ENCODE measurements at regions not wholly inside any gene's neighbourhood (a gene's known extent, or its start where the extent isn't known, plus 50 kb on each side); places are given as distances from the start of the nearest gene placed in this dataset.

DNA sequence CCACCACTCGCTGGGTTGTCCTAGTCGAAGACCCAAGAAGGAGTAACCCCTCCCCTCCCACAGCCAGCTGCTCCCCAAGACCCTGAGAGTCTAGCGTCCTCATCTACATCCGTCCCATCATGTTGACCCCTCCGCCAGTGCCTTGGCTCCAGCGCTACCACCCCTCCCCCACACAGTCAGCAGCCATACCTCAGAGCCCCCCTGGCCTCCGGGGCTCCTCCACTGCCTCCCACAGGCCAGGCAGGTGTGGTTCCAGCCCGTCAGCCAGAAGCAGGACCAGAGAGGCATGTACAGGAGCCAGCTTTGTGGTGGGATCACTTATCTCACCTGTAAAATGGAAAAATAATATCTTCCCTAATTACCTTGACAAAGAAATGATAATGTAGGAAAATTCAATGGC, 51.5 kb upstream of the PHF21B start:
- H4K8ac ChIP-seq (ENCODE audit: low read length), result no peak overlapping the region
- no peak for DNase-seq
- H2AK5ac ChIP-seq (ENCODE audit: low read length, severe bottlenecking), result no peak overlapping the region
- no peak overlapping the region for H3K4ac ChIP-seq (ENCODE audit: low read depth in 1 of 2, low read length in 2 of 2)
- no peak overlapping the region for H2AFZ ChIP-seq (ENCODE audit: low read depth, low read length)
- H3K27me3 ChIP-seq (ENCODE audit: control insufficient read depth in 1 of 2, insufficient read depth in 1 of 2, low read length in 2 of 2), result peaks cover 0 to 35% of the 10 kb centered on the region in 2 experiments
- WGBS, result 71% methylated on average over 8 of the region's 8 CpGs
- no peaks in the 10 kb centered on the region for H3K9me3 ChIP-seq (ENCODE audit: control insufficient read depth, low read length)
- no peak overlapping the region for H3K27ac ChIP-seq (ENCODE audit: low read length, poor library complexity, severe bottlenecking)
- no peaks in the 10 kb centered on the region for H3K79me1 ChIP-seq (replicated peaks; ENCODE audit: low read length, poor library complexity, severe bottlenecking)
- no peak overlapping the region for H3K23ac ChIP-seq (ENCODE audit: low read length in 2 of 2)
- no peak overlapping the region for H2BK5ac ChIP-seq (ENCODE audit: low read depth, low read length, poor library complexity, severe bottlenecking)
- H2BK15ac ChIP-seq (ENCODE audit: low read depth, poor library complexity, severe bottlenecking), result no peak overlapping the region
- H3K4me3 ChIP-seq (ENCODE audit: insufficient read depth in 1 of 2, low read depth in 1 of 2, low read length in 2 of 2), result no peak overlapping the region
- no peak overlapping the region for H3K18ac ChIP-seq (ENCODE audit: low read depth in 1 of 2, low read length in 2 of 2)
- no peak overlapping the region for H3K9ac ChIP-seq (ENCODE audit: low read length)
- H3K4me1 ChIP-seq (ENCODE audit: control insufficient read depth, insufficient read depth, low read depth, low read length), result peaks cover 10% of the 10 kb centered on the region
- no peak overlapping the region for H2BK120ac ChIP-seq (ENCODE audit: low read depth, low read length)
- no peak overlapping the region for H2BK12ac ChIP-seq (ENCODE audit: low read length in 2 of 2)
- no peak overlapping the region for H3K4me2 ChIP-seq (ENCODE audit: low read length, poor library complexity, severe bottlenecking)
- H3K14ac ChIP-seq (ENCODE audit: low read length in 2 of 2), result no peak overlapping the region
- H4K91ac ChIP-seq (ENCODE audit: low read length), result no peak overlapping the region
- H3K36me3 ChIP-seq (ENCODE audit: control insufficient read depth in 1 of 2, insufficient read depth in 2 of 2, low read depth in 1 of 2, low read length in 2 of 2), result no peaks in the 10 kb centered on the region

DNA sequence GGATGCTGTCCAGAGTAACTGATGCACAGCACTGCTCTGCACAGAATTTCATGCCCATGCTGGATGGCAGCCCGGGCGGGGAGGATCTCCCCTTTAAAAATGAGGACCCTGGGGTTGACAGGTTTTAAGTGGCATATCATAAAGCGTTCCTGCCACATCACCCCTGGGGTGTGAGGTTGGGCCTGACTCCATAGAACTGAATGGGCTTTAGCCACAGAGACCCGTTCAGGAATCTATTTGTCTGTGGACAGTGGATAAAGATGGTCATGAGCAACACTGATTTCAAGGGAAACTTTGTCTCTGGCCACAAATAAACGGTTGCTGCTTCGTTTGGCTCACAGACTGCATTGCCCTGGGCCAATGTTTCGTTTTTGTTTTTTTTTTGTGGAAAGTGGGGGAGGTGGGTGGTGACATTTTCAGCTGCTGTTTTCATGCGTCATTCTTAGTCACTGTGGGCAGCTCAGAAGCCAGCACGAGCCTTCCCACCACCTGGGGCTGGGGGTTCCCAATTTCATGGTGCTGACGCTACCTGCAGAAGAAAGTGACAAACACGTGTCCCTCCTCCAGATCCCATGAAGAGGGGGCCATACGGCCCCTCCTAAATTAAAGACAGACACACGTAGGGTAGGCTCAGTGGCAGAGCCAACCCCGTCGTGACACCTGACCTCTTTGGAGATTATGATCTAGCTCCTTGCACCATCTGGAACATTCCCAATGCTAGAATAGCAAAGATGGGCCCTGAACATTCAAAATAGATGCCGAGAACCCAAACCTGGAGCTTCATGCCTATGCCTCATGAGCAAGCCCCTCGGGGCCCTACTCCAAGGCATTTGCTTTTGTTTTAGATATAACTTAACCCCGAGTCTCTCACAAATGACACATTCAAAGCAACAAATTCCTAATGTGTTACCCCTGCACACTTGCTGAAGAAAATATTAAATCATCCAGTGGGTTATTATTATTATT, 54.8 kb upstream of the PHF21B start:
- H3K4me3 ChIP-seq (ENCODE audit: insufficient read depth in 1 of 2, low read depth in 1 of 2, low read length in 2 of 2), result peak overlapping the region in 1 of 2 experiments; percentile 12
- no peak overlapping the region for H3K4ac ChIP-seq (ENCODE audit: low read depth in 1 of 2, low read length in 2 of 2)
- H2BK120ac ChIP-seq (ENCODE audit: low read depth, low read length), result no peak overlapping the region
- H3K4me1 ChIP-seq (ENCODE audit: control insufficient read depth, insufficient read depth, low read depth, low read length), result peaks cover 10% of the 10 kb centered on the region
- no peak overlapping the region for H2BK12ac ChIP-seq (ENCODE audit: low read length in 2 of 2)
- no peak overlapping the region for H4K8ac ChIP-seq (ENCODE audit: low read length)
- H2BK5ac ChIP-seq (ENCODE audit: low read depth, low read length, poor library complexity, severe bottlenecking), result no peak overlapping the region
- H3K9ac ChIP-seq (ENCODE audit: low read length), result peak overlapping the region; percentile 48
- H2AFZ ChIP-seq (ENCODE audit: low read depth, low read length), result no peak overlapping the region
- H3K14ac ChIP-seq (ENCODE audit: low read length in 2 of 2), result peak overlapping the region in 1 of 2 experiments; percentile 71
- H3K36me3 ChIP-seq (ENCODE audit: control insufficient read depth in 1 of 2, insufficient read depth in 2 of 2, low read depth in 1 of 2, low read length in 2 of 2), result no peaks in the 10 kb centered on the region
- H3K4me2 ChIP-seq (ENCODE audit: low read length, poor library complexity, severe bottlenecking), result no peak overlapping the region
- H2AK5ac ChIP-seq (ENCODE audit: low read length, severe bottlenecking), result no peak overlapping the region
- no peak overlapping the region for H2BK15ac ChIP-seq (ENCODE audit: low read depth, poor library complexity, severe bottlenecking)
- H3K9me3 ChIP-seq (ENCODE audit: control insufficient read depth, low read length), result peaks cover 13% of the 10 kb centered on the region
- DNase-seq, result peak; percentile 50
- no peak overlapping the region for H3K23ac ChIP-seq (ENCODE audit: low read length in 2 of 2)
- WGBS, result 71% methylated on average over 17 of the region's 18 CpGs
- no peak overlapping the region for H3K27ac ChIP-seq (ENCODE audit: low read length, poor library complexity, severe bottlenecking)
- H3K79me1 ChIP-seq (replicated peaks; ENCODE audit: low read length, poor library complexity, severe bottlenecking), result no peaks in the 10 kb centered on the region
- H3K18ac ChIP-seq (ENCODE audit: low read depth in 1 of 2, low read length in 2 of 2), result no peak overlapping the region
- H4K91ac ChIP-seq (ENCODE audit: low read length), result no peak overlapping the region
- peaks cover 0 to 12% of the 10 kb centered on the region in 2 experiments for H3K27me3 ChIP-seq (ENCODE audit: control insufficient read depth in 1 of 2, insufficient read depth in 1 of 2, low read length in 2 of 2)

DNA sequence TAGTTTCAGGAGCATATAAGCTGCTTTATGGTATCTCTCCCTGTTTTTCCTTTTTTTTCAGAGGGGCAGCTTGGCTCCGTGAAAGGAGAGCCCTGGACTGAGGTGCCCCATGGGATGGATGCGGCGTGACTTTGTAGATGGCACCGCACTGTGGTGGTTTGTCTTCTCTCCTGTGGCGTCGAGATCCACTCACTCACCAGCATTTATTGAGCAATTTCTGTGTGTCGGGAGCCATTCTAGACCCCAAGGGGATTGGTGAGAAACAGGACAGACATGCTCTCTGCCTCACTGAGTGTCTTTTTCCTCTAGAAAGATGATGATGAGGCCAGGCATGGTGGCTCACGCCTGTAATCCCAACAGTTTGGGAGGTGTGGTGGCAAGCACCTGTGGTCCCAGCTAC, 55.9 kb upstream of the PHF21B start:
- Histone ChIP-seq H2BK5ac (ENCODE audit: low read depth, low read length, poor library complexity, severe bottlenecking) (no peak overlapping the region), H3K79me1 (replicated peaks; ENCODE audit: low read length, poor library complexity, severe bottlenecking) (no peaks in the 10 kb centered on the region), H2BK15ac (ENCODE audit: low read depth, poor library complexity, severe bottlenecking) (no peak overlapping the region), H3K27me3 (ENCODE audit: control insufficient read depth in 1 of 2, insufficient read depth in 1 of 2, low read length in 2 of 2) (peaks cover 0 to 7% of the 10 kb centered on the region in 2 experiments), H4K91ac (ENCODE audit: low read length) (no peak overlapping the region), H2AFZ (ENCODE audit: low read depth, low read length) (no peak overlapping the region), H2BK12ac (ENCODE audit: low read length in 2 of 2) (no peak overlapping the region), H3K27ac (ENCODE audit: low read length, poor library complexity, severe bottlenecking) (no peak overlapping the region), H2AK5ac (ENCODE audit: low read length, severe bottlenecking) (no peak overlapping the region), H4K8ac (ENCODE audit: low read length) (no peak overlapping the region), H3K14ac (ENCODE audit: low read length in 2 of 2) (no peak overlapping the region), H3K4ac (ENCODE audit: low read depth in 1 of 2, low read length in 2 of 2) (no peak overlapping the region), H3K4me2 (ENCODE audit: low read length, poor library complexity, severe bottlenecking) (no peak overlapping the region), H3K9me3 (ENCODE audit: control insufficient read depth, low read length) (peaks cover 13% of the 10 kb centered on the region), H3K4me1 (ENCODE audit: control insufficient read depth, insufficient read depth, low read depth, low read length) (peaks cover 10% of the 10 kb centered on the region), H3K4me3 (ENCODE audit: insufficient read depth in 1 of 2, low read depth in 1 of 2, low read length in 2 of 2) (no peak overlapping the region), H3K9ac (ENCODE audit: low read length) (no peak overlapping the region), H3K36me3 (ENCODE audit: control insufficient read depth in 1 of 2, insufficient read depth in 2 of 2, low read depth in 1 of 2, low read length in 2 of 2) (no peaks in the 10 kb centered on the region), H2BK120ac (ENCODE audit: low read depth, low read length) (no peak overlapping the region), H3K23ac (ENCODE audit: low read length in 2 of 2) (no peak overlapping the region), H3K18ac (ENCODE audit: low read depth in 1 of 2, low read length in 2 of 2) (no peak overlapping the region)
- WGBS, result 82% methylated on average over 8 of the region's 8 CpGs
- DNase-seq, result no peak

DNA sequence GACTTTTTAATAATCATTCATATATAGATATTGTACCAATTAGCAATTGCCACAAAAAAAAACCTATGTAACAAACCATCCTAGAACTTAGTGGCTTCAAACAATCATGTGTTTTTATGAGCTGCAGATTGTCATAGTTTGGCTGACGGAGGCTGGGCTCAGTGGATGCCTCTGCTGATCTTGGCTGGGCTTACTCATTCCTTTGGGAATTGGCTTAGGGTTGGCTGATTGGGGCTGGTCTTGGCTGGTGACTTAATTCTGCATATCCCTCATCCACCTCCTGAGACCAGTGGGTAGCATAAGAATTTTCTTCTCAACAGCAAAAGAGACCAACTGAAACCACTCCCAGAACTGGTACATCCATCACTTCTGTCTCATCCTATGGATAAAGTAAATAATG, 57.9 kb upstream of the PHF21B start:
- 93% methylated on average over 1 of the region's 1 CpG for WGBS
- no peak overlapping the region for H3K4me2 ChIP-seq (ENCODE audit: low read length, poor library complexity, severe bottlenecking)
- no peak overlapping the region for H2AK5ac ChIP-seq (ENCODE audit: low read length, severe bottlenecking)
- H2BK120ac ChIP-seq (ENCODE audit: low read depth, low read length), result no peak overlapping the region
- no peak overlapping the region for H3K27ac ChIP-seq (ENCODE audit: low read length, poor library complexity, severe bottlenecking)
- H3K4me1 ChIP-seq (ENCODE audit: control insufficient read depth, insufficient read depth, low read depth, low read length), result peaks cover 20% of the 10 kb centered on the region
- H3K14ac ChIP-seq (ENCODE audit: low read length in 2 of 2), result no peak overlapping the region
- no peak overlapping the region for H3K23ac ChIP-seq (ENCODE audit: low read length in 2 of 2)
- no peak overlapping the region for H4K91ac ChIP-seq (ENCODE audit: low read length)
- H3K9me3 ChIP-seq (ENCODE audit: control insufficient read depth, low read length), result peaks cover 13% of the 10 kb centered on the region
- H2AFZ ChIP-seq (ENCODE audit: low read depth, low read length), result no peak overlapping the region
- H2BK5ac ChIP-seq (ENCODE audit: low read depth, low read length, poor library complexity, severe bottlenecking), result no peak overlapping the region
- H3K18ac ChIP-seq (ENCODE audit: low read depth in 1 of 2, low read length in 2 of 2), result no peak overlapping the region
- no peaks in the 10 kb centered on the region for H3K79me1 ChIP-seq (replicated peaks; ENCODE audit: low read length, poor library complexity, severe bottlenecking)
- H3K27me3 ChIP-seq (ENCODE audit: control insufficient read depth in 1 of 2, insufficient read depth in 1 of 2, low read length in 2 of 2), result peaks cover 12 to 13% of the 10 kb centered on the region in 2 experiments
- no peak overlapping the region for H3K4ac ChIP-seq (ENCODE audit: low read depth in 1 of 2, low read length in 2 of 2)
- H3K4me3 ChIP-seq (ENCODE audit: insufficient read depth in 1 of 2, low read depth in 1 of 2, low read length in 2 of 2), result no peak overlapping the region
- no peak overlapping the region for H2BK15ac ChIP-seq (ENCODE audit: low read depth, poor library complexity, severe bottlenecking)
- H2BK12ac ChIP-seq (ENCODE audit: low read length in 2 of 2), result no peak overlapping the region
- H3K9ac ChIP-seq (ENCODE audit: low read length), result no peak overlapping the region
- no peak for DNase-seq
- no peaks in the 10 kb centered on the region for H3K36me3 ChIP-seq (ENCODE audit: control insufficient read depth in 1 of 2, insufficient read depth in 2 of 2, low read depth in 1 of 2, low read length in 2 of 2)
- H4K8ac ChIP-seq (ENCODE audit: low read length), result no peak overlapping the region
